H9 (cell line): ENCODE measurements at regions not wholly inside any gene's neighbourhood (a gene's known extent, or its start where the extent isn't known, plus 50 kb on each side); places are given as distances from the start of the nearest gene placed in this dataset.

Source experiments
- DNase-seq: peaks from one replicate; pipeline ENCODE4 v3.0.0-alpha.2; 2017
- H2AFZ ChIP-seq: one replicate; pipeline ENCODE4 v1.6.1; 2013; ENCODE audit warnings: mild to moderate bottlenecking, low read length, control low read depth, moderate library complexity
- H2AK5ac ChIP-seq: 2 replicates; pipeline ENCODE4 v1.6.1; 2013; ENCODE audit warnings: low read length, control low read depth, mixed read lengths; ENCODE audit not compliant: insufficient read length
- H2BK120ac ChIP-seq: one replicate; pipeline ENCODE4 v1.6.1; 2013; ENCODE audit warnings: low read depth, mild to moderate bottlenecking, low read length, control low read depth, inconsistent platforms; ENCODE audit not compliant: poor library complexity, severe bottlenecking
- H2BK12ac ChIP-seq: 2 replicates; pipeline ENCODE4 v1.6.1; 2013; ENCODE audit warnings: low read length, control low read depth, mixed read lengths, low read depth; ENCODE audit not compliant: insufficient read length
- H2BK15ac ChIP-seq: 2 replicates; pipeline ENCODE4 v1.6.1; 2013; ENCODE audit warnings: low read depth, low read length, control low read depth
- H2BK20ac ChIP-seq: one replicate; pipeline ENCODE4 v1.6.1; 2013; ENCODE audit warnings: low read depth, mild to moderate bottlenecking, low read length, control low read depth, inconsistent platforms; ENCODE audit not compliant: poor library complexity, severe bottlenecking
- H2BK5ac ChIP-seq: 2 replicates; pipeline ENCODE4 v1.6.1; 2013; ENCODE audit warnings: low read length, control low read depth, mixed read lengths; ENCODE audit not compliant: insufficient read length
- H3K14ac ChIP-seq: 2 replicates; pipeline ENCODE4 v1.6.1; 2013; ENCODE audit warnings: low read length, control low read depth; ENCODE audit not compliant: insufficient read depth
- H3K18ac ChIP-seq: 2 replicates; pipeline ENCODE4 v1.6.1; 2013; ENCODE audit warnings: low read depth, mild to moderate bottlenecking, mixed read lengths, low read length, control low read depth; ENCODE audit not compliant: insufficient read length
- H3K23ac ChIP-seq: 2 replicates; pipeline ENCODE4 v1.6.1; 2013; ENCODE audit warnings: low read length, control low read depth, mixed read lengths, low read depth; ENCODE audit not compliant: insufficient read length
- H3K23me2 ChIP-seq: 2 replicates; pipeline ENCODE4 v1.6.1; 2013; ENCODE audit warnings: low read depth, mild to moderate bottlenecking, mixed read lengths, low read length, control low read depth; ENCODE audit not compliant: insufficient read length, poor library complexity, severe bottlenecking
- H3K27ac ChIP-seq: 2 replicates; pipeline ENCODE4 v1.5.1; 2013; ENCODE audit warnings: low read length, control low read depth, mixed read lengths, low read depth; ENCODE audit not compliant: insufficient read length
- H3K27me3 ChIP-seq: 2 replicates; pipeline ENCODE4 v1.6.1; 2013; ENCODE audit warnings: low read length, control low read depth, inconsistent platforms; ENCODE audit not compliant: insufficient read depth
- H3K4ac ChIP-seq: 2 replicates; pipeline ENCODE4 v1.6.1; 2013; ENCODE audit warnings: low read depth, mild to moderate bottlenecking, control low read depth, inconsistent platforms, low read length, moderate library complexity
- H3K4me1 ChIP-seq: 2 replicates; pipeline ENCODE4 v1.6.1; 2013; ENCODE audit warnings: low read length, control low read depth, inconsistent platforms; ENCODE audit not compliant: insufficient read depth
- H3K4me2 ChIP-seq: 2 replicates; pipeline ENCODE4 v1.6.1; 2013; ENCODE audit warnings: low read length, control low read depth, mixed read lengths; ENCODE audit not compliant: insufficient read length, insufficient read depth
- H3K56ac ChIP-seq: 2 replicates; pipeline ENCODE4 v1.6.1; 2013; ENCODE audit warnings: low read depth, mild to moderate bottlenecking, mixed read lengths, low read length, control low read depth; ENCODE audit not compliant: insufficient read length
- H3K79me1 ChIP-seq: 2 replicates; pipeline ENCODE4 v1.6.1; 2013; ENCODE audit warnings: low read depth, mild to moderate bottlenecking, moderate library complexity, low read length, control low read depth, inconsistent platforms; ENCODE audit not compliant: insufficient read depth, poor library complexity, severe bottlenecking
- H3K79me2 ChIP-seq: 2 replicates; pipeline ENCODE4 v1.6.1; 2013; ENCODE audit warnings: low read length, control low read depth, inconsistent platforms; ENCODE audit not compliant: insufficient read depth
- H3K9ac ChIP-seq: 2 replicates; pipeline ENCODE4 v1.6.1; 2013; ENCODE audit warnings: low read length, control low read depth, mixed read lengths; ENCODE audit not compliant: insufficient read length; ENCODE audit errors: extremely low read depth
- H3K9me3 ChIP-seq: one replicate; pipeline ENCODE4 v1.6.1; 2013; ENCODE audit warnings: low read depth, low read length, inconsistent platforms; ENCODE audit not compliant: control insufficient read depth
- H3T11ph ChIP-seq: one replicate; pipeline ENCODE4 v1.6.1; 2013; ENCODE audit warnings: mild to moderate bottlenecking, low read length, control low read depth, inconsistent platforms
- H4K20me1 ChIP-seq: one replicate; pipeline ENCODE4 v1.6.1; 2013; ENCODE audit not compliant: control insufficient read depth, insufficient read length, insufficient read depth
- H4K5ac ChIP-seq: 2 replicates; pipeline ENCODE4 v1.6.1; 2013; ENCODE audit warnings: low read depth, mild to moderate bottlenecking, mixed read lengths, low read length, control low read depth; ENCODE audit not compliant: insufficient read length
- H4K8ac ChIP-seq: replicated peaks from 2 replicates; pipeline ENCODE4 v1.6.1; 2013; ENCODE audit warnings: low read length, control low read depth, mixed read lengths, low read depth; ENCODE audit not compliant: insufficient read length
- H4K91ac ChIP-seq: 2 replicates; pipeline ENCODE4 v1.6.1; 2013; ENCODE audit warnings: low read depth, mild to moderate bottlenecking, moderate library complexity, mixed read lengths, low read length, control low read depth; ENCODE audit not compliant: insufficient read length
- H3K27ac Mint-ChIP-seq, 3 experiments: 2 replicates in 2 of 3; 3 replicates in 1 of 3; pipeline ENCODE4 v1.8.0; 2020 to 2021; ENCODE audit warnings: mixed read lengths in 3 of 3, mild to moderate bottlenecking in 1 of 3, moderate library complexity in 1 of 3
- H3K27me3 Mint-ChIP-seq: 2 replicates; pipeline ENCODE4 v1.8.0; 2021; ENCODE audit warnings: low read depth, mild to moderate bottlenecking, moderate library complexity, mixed read lengths
- H3K36me3 Mint-ChIP-seq, 3 experiments: 2 replicates in 2 of 3; 3 replicates in 1 of 3; pipeline ENCODE4 v1.8.0; 2020 to 2021; ENCODE audit warnings: low read depth in 3 of 3, mixed read lengths in 3 of 3; ENCODE audit not compliant: insufficient read depth in 1 of 3
- H3K4me1 Mint-ChIP-seq, 2 experiments: 2 replicates each; pipeline ENCODE4 v1.8.0; 2020; ENCODE audit warnings: mixed read lengths in 2 of 2
- H3K4me3 Mint-ChIP-seq, 2 experiments: 2 replicates in 1 of 2; 3 replicates in 1 of 2; pipeline ENCODE4 v1.8.0; 2020 to 2021; ENCODE audit warnings: mild to moderate bottlenecking in 2 of 2, mixed read lengths in 2 of 2, moderate library complexity in 1 of 2
- H3K9me3 Mint-ChIP-seq, 2 experiments: 2 replicates in 1 of 2; 3 replicates in 1 of 2; pipeline ENCODE4 v1.8.0; 2020; ENCODE audit warnings: mild to moderate bottlenecking in 2 of 2, mixed read lengths in 2 of 2, moderate library complexity in 1 of 2
- WGBS: extraction: QIAGEN DNeasy Blood & Tissue Kit; methylation state at CpG from one replicate; pipeline ENCODE4 v1.1.7; 2013; ENCODE audit warnings: missing lambda C conversion rate, low lambda C conversion rate, mixed read lengths; ENCODE audit not compliant: insufficient read length; ENCODE audit errors: extremely low coverage; 5-methylcytosine and 5-hydroxymethylcytosine counted together
- TF ChIP-seq, protein P1 (sequence below): fragments of 200-600 bp; sonication (generic); conservative IDR thresholded peaks from 3 replicates; pipeline ENCODE4 v1.8.0; 2021; ENCODE audit warnings: antibody characterized with exemption, mild to moderate bottlenecking

DNA sequence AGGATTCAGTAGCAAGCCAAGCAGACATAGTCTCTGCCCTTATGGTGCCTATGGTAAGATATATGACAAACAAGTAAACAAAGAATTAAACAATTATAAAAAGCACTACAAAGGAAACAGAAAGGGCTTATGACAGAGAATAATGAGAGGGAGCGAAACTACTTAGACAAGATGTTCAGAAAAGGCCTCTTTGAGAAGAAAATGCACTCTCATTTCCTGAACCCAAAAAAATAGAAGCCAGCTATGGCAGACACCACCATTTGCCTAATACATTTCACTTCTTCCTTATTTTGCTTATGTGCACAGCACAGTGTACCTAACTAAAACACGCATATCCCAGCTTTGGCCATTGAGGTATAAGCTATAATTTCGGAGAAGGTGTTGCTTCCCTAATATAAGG lies 465.5 kb upstream of the PPP2R3A start:
- H4K91ac ChIP-seq: no peak overlapping the region
- Mint-ChIP-seq H3K36me3 (no peaks in the 10 kb centered on the region), H3K27me3 (peaks cover 4% of the 10 kb centered on the region), H3K27ac (no peak overlapping the region), H3K9me3 (no peaks in the 10 kb centered on the region), H3K4me3 (no peak overlapping the region), H3K4me1 (peaks cover 13 to 17% of the 10 kb centered on the region in 2 experiments)
- H3K4me1 ChIP-seq: no peaks in the 10 kb centered on the region
- H3K27me3 ChIP-seq: no peaks in the 10 kb centered on the region
- no peak overlapping the region for H2AFZ ChIP-seq
- no peak overlapping the region for H3K9ac ChIP-seq
- DNase-seq: no peak
- H2BK15ac ChIP-seq: no peak overlapping the region
- TF ChIP-seq, protein P1, sequence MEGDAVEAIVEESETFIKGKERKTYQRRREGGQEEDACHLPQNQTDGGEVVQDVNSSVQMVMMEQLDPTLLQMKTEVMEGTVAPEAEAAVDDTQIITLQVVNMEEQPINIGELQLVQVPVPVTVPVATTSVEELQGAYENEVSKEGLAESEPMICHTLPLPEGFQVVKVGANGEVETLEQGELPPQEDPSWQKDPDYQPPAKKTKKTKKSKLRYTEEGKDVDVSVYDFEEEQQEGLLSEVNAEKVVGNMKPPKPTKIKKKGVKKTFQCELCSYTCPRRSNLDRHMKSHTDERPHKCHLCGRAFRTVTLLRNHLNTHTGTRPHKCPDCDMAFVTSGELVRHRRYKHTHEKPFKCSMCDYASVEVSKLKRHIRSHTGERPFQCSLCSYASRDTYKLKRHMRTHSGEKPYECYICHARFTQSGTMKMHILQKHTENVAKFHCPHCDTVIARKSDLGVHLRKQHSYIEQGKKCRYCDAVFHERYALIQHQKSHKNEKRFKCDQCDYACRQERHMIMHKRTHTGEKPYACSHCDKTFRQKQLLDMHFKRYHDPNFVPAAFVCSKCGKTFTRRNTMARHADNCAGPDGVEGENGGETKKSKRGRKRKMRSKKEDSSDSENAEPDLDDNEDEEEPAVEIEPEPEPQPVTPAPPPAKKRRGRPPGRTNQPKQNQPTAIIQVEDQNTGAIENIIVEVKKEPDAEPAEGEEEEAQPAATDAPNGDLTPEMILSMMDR: no peak
- no peaks in the 10 kb centered on the region for H3K79me1 ChIP-seq
- H2BK12ac ChIP-seq: no peak overlapping the region
- H4K5ac ChIP-seq: no peak overlapping the region
- no peak overlapping the region for H2AK5ac ChIP-seq
- no peak overlapping the region for H3K18ac ChIP-seq
- no peak overlapping the region for H3K56ac ChIP-seq
- no peaks in the 10 kb centered on the region for H3K9me3 ChIP-seq
- H2BK120ac ChIP-seq: no peak overlapping the region
- no peak overlapping the region for H2BK20ac ChIP-seq
- no peak overlapping the region for H3K4ac ChIP-seq
- no CpG with 5 or more reads among the region's 3 CpGs for WGBS
- no peak overlapping the region for H2BK5ac ChIP-seq
- no peak overlapping the region for H3K14ac ChIP-seq
- no peak overlapping the region for H3K23ac ChIP-seq
- no peaks in the 10 kb centered on the region for H3K79me2 ChIP-seq
- H4K8ac ChIP-seq: no peak overlapping the region
- H4K20me1 ChIP-seq: no peaks in the 10 kb centered on the region
- no peak overlapping the region for H3T11ph ChIP-seq
- H3K23me2 ChIP-seq: no peaks in the 10 kb centered on the region
- H3K27ac ChIP-seq: no peak overlapping the region
- no peak overlapping the region for H3K4me2 ChIP-seq
